Neural cell (in vitro differentiated cells): ENCODE measurements at regions not wholly inside any gene's neighbourhood (a gene's known extent, or its start where the extent isn't known, plus 50 kb on each side); places are given as distances from the start of the nearest gene placed in this dataset.

Source experiments
- H2AFZ ChIP-seq: fragments of 200-600, 300-800 bp; sonication (generic), shearing (Covaris generic); 2 replicates; pipeline ENCODE4 v1.6.0; 2014; ENCODE audit warnings: low read depth, mild to moderate bottlenecking, antibody characterized with exemption, low read length, moderate library complexity
- H3F3A ChIP-seq: fragments of 200-600 bp; shearing (Covaris generic); 2 replicates; pipeline ENCODE4 v1.6.1; 2016; ENCODE audit warnings: mild to moderate bottlenecking, moderate library complexity, mixed read lengths, antibody characterized with exemption, low read length; ENCODE audit not compliant: insufficient read depth, poor library complexity, severe bottlenecking
- H3K27ac ChIP-seq: fragments of 200-600, 300-800 bp; sonication (generic), shearing (Covaris generic); 2 replicates; pipeline ENCODE4 v1.5.1; 2014; ENCODE audit warnings: mild to moderate bottlenecking, low read length, moderate library complexity
- H3K27me3 ChIP-seq: fragments of 300-800, 200-600 bp; sonication (generic), shearing (Covaris generic); 2 replicates; pipeline ENCODE4 v1.6.0; 2014; ENCODE audit warnings: mild to moderate bottlenecking, low read depth, low read length, moderate library complexity; ENCODE audit not compliant: insufficient read depth
- H3K36me3 ChIP-seq: fragments of 300-800, 200-600 bp; sonication (generic), shearing (Covaris generic); 2 replicates; pipeline ENCODE4 v1.5.1; 2014; ENCODE audit warnings: mild to moderate bottlenecking, antibody characterized with exemption, low read length, moderate library complexity; ENCODE audit not compliant: insufficient read depth
- H3K4me2 ChIP-seq: fragments of 300-800, 200-600 bp; sonication (generic), shearing (Covaris generic); 2 replicates; pipeline ENCODE4 v1.6.0; 2014; ENCODE audit warnings: mild to moderate bottlenecking, low read length
- H3K4me3 ChIP-seq: fragments of 300-800, 200-600 bp; sonication (generic), shearing (Covaris generic); 2 replicates; pipeline ENCODE4 v1.5.1; 2014; ENCODE audit warnings: mild to moderate bottlenecking, low read length, moderate library complexity
- H3K79me2 ChIP-seq: fragments of 200-600 bp; shearing (Covaris generic); replicated peaks from 2 replicates; pipeline ENCODE4 v1.6.0; 2014; ENCODE audit warnings: mild to moderate bottlenecking, low read length, moderate library complexity; ENCODE audit not compliant: insufficient read depth
- H3K9ac ChIP-seq: fragments of 300-800, 200-600 bp; sonication (generic), shearing (Covaris generic); 2 replicates; pipeline ENCODE4 v1.6.1; 2016; ENCODE audit warnings: mild to moderate bottlenecking, low read length, mixed read lengths
- H3K9me2 ChIP-seq: fragments of 200-600 bp; shearing (Covaris generic); 2 replicates; pipeline ENCODE4 v1.6.1; 2016; ENCODE audit warnings: mild to moderate bottlenecking, low read length, mixed read lengths; ENCODE audit not compliant: insufficient read depth
- H3K9me3 ChIP-seq: fragments of 200-600, 300-800 bp; sonication (generic), shearing (Covaris generic); 2 replicates; pipeline ENCODE4 v1.6.1; 2016; ENCODE audit warnings: mild to moderate bottlenecking, mixed run types, low read length, moderate library complexity, mixed read lengths
- H4K20me1 ChIP-seq: fragments of 200-600 bp; shearing (Covaris generic); 2 replicates; pipeline ENCODE4 v1.6.1; 2016; ENCODE audit warnings: mild to moderate bottlenecking, mixed run types; ENCODE audit not compliant: insufficient read depth
- EP300 ChIP-seq: fragments of 450-650 bp; conservative IDR thresholded peaks from 2 replicates; pipeline ENCODE4 v1.6.1; 2014; ENCODE audit warnings: antibody characterized with exemption, mild to moderate bottlenecking, moderate library complexity; ENCODE audit not compliant: poor library complexity, severe bottlenecking
- EZH2 ChIP-seq: fragments of 200-600, 300-800 bp; shearing (Covaris generic), sonication (generic); IDR thresholded peaks from 2 replicates; pipeline ENCODE4 v1.6.1; 2014; ENCODE audit warnings: antibody characterized with exemption, low read length, borderline replicate concordance, mild to moderate bottlenecking; ENCODE audit not compliant: insufficient read depth, poor library complexity, severe bottlenecking
- MXI1 ChIP-seq: fragments of 450-650 bp; conservative IDR thresholded peaks from 2 replicates; pipeline ENCODE4 v1.6.1; 2014; ENCODE audit warnings: antibody characterized with exemption, mild to moderate bottlenecking; ENCODE audit not compliant: poor library complexity, severe bottlenecking
- POLR2AphosphoS5 ChIP-seq: IDR thresholded peaks from 2 replicates; pipeline ENCODE4 v1.6.1; 2012
- RAD21 ChIP-seq: fragments of 450-650 bp; conservative IDR thresholded peaks from 2 replicates; pipeline ENCODE4 v1.6.1; 2014; ENCODE audit warnings: antibody characterized with exemption, mild to moderate bottlenecking, moderate library complexity
- REST ChIP-seq: IDR thresholded peaks from 2 replicates; pipeline ENCODE4 v1.6.1; 2012; ENCODE audit warnings: borderline replicate concordance
- SMC3 ChIP-seq: fragments of 450-650 bp; conservative IDR thresholded peaks from 2 replicates; pipeline ENCODE4 v1.6.1; 2014; ENCODE audit warnings: antibody characterized with exemption, mild to moderate bottlenecking, moderate library complexity; ENCODE audit not compliant: poor library complexity
- TAF1 ChIP-seq: IDR thresholded peaks from 2 replicates; pipeline ENCODE4 v1.6.1; 2012; ENCODE audit warnings: low read depth
- TF ChIP-seq, protein P1 (sequence below): fragments of 450-650 bp; IDR thresholded peaks from 2 replicates; pipeline ENCODE4 v1.5.1; 2014; ENCODE audit warnings: antibody characterized with exemption, mild to moderate bottlenecking, moderate library complexity; ENCODE audit not compliant: poor library complexity, severe bottlenecking

DNA sequence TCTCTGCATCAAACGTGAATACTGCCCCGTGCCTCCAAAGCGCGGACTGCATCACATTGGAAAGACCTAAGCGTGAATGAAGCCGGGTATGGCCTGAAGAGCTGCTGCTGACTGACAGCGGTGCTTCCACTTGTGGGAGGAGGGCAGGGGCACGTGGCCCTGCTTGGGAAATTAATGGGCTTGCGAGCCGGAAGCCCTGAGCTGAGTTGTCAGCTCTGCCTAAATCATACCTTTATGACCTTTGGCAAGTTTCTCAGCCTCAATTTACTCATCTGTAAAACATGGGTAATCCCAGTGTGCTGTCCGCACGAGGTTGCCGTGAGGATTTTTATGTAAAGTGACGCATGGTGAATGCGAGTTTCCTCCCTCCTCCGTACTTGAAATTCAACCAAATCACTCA is 67.0 kb upstream of the FOXQ1 start:
- Histone ChIP-seq H3F3A (no peaks in the 10 kb centered on the region), H3K36me3 (no peaks in the 10 kb centered on the region), H3K9me3 (no peaks in the 10 kb centered on the region), H3K4me3 (no peak overlapping the region), H3K79me2 (no peaks in the 10 kb centered on the region), H3K27ac (no peak overlapping the region), H3K27me3 (no peaks in the 10 kb centered on the region), H3K9ac (no peak overlapping the region), H3K9me2 (no peaks in the 10 kb centered on the region), H4K20me1 (no peaks in the 10 kb centered on the region), H2AFZ (no peak overlapping the region), H3K4me2 (no peak overlapping the region)
- no peak for TF ChIP-seq SMC3
- no peak for TF ChIP-seq EP300
- no peak for TF ChIP-seq TAF1
- TF ChIP-seq EZH2, result no peak
- TF ChIP-seq, protein P1, sequence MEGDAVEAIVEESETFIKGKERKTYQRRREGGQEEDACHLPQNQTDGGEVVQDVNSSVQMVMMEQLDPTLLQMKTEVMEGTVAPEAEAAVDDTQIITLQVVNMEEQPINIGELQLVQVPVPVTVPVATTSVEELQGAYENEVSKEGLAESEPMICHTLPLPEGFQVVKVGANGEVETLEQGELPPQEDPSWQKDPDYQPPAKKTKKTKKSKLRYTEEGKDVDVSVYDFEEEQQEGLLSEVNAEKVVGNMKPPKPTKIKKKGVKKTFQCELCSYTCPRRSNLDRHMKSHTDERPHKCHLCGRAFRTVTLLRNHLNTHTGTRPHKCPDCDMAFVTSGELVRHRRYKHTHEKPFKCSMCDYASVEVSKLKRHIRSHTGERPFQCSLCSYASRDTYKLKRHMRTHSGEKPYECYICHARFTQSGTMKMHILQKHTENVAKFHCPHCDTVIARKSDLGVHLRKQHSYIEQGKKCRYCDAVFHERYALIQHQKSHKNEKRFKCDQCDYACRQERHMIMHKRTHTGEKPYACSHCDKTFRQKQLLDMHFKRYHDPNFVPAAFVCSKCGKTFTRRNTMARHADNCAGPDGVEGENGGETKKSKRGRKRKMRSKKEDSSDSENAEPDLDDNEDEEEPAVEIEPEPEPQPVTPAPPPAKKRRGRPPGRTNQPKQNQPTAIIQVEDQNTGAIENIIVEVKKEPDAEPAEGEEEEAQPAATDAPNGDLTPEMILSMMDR, result no peak
- TF ChIP-seq REST, result no peak
- no peak for TF ChIP-seq MXI1
- no peak for TF ChIP-seq RAD21
- no peak for TF ChIP-seq POLR2AphosphoS5

GRCh38 chr6:1244278-1244677 is 67.6 kb upstream of the FOXQ1 start:
- Histone ChIP-seq H3K4me2 (no peak overlapping the region), H4K20me1 (no peaks in the 10 kb centered on the region), H3K36me3 (no peaks in the 10 kb centered on the region), H3K9me3 (no peaks in the 10 kb centered on the region), H3K27me3 (no peaks in the 10 kb centered on the region), H2AFZ (no peak overlapping the region), H3K9me2 (no peaks in the 10 kb centered on the region), H3K4me3 (no peak overlapping the region), H3K79me2 (no peaks in the 10 kb centered on the region), H3K27ac (no peak overlapping the region), H3K9ac (no peak overlapping the region), H3F3A (no peaks in the 10 kb centered on the region)
- TF ChIP-seq REST (no peak), POLR2AphosphoS5 (no peak)
